Hematopoietic multipotent progenitor cell (in vitro differentiated cells): ENCODE measurements at regions not wholly inside any gene's neighbourhood (a gene's known extent, or its start where the extent isn't known, plus 50 kb on each side); places are given as distances from the start of the nearest gene placed in this dataset.
"Not testable (repeated sequence)": the region's sequence is repeated elsewhere in the genome, so short reads cannot be mapped to it uniquely, and the experiment has no call there.

Experiments
- DNase-seq, 3 donors: peaks; one replicate each; pipeline ENCODE4 v3.0.0-alpha.2; 2011 to 2015; ENCODE audit warnings: low read depth in 2 of 3, low spot score in 2 of 3

DNA sequence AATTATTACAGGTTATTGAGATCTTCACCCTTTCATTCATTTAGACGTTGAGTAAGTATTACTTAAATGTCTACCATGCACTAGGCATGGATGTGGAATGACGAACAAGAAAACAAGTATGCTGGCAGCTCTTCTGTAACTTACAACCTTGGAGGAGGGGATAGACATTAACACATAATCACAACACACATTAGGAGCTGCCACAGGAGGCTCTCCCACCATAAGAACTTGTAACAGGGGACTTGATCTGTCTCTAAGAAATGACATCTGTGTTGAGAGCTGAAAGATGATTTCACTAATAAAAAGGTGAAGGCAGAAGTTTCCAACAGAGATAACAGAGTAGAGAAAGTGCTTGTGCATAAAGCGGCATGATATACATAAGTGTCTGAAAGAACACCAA, 384.7 kb upstream of the ZEB2 start:
- no peak for DNase-seq

- DNase-seq = not testable (repeated sequence)
Observed at GRCh38 chr2:144903045-144903444, 383.1 kb upstream of the ZEB2 start.

DNA sequence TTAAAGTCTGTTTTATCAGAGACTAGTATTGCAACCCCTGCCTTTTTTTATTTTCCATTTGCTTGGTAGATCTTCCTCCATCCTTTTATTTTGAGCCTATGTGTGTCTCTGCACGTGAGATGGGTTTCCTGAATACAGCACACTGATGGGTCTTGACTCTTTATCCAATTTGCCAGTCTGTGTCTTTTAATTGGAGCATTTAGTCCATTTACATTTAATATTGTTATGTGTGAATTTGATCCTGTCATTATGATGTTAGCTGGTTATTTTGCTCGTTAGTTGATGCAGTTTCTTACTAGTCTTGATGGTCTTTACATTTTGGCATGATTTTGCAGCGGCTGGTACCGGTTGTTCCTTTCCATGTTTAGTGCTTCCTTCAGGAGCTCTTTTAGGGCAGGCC, 381.5 kb upstream of the ZEB2 start:
- not testable (repeated sequence) for DNase-seq

- DNase-seq = no peak
Observed at GRCh38 chr2:144896341-144896740, 376.4 kb upstream of the ZEB2 start.

- DNase-seq = peak in 1 of 3 donors; percentile 4
Observed at GRCh38 chr2:144894612-144895599, 375.0 kb upstream of the ZEB2 start.

GRCh38 chr2:144893464-144893863, 373.5 kb upstream of the ZEB2 start:
- no peak for DNase-seq

DNA sequence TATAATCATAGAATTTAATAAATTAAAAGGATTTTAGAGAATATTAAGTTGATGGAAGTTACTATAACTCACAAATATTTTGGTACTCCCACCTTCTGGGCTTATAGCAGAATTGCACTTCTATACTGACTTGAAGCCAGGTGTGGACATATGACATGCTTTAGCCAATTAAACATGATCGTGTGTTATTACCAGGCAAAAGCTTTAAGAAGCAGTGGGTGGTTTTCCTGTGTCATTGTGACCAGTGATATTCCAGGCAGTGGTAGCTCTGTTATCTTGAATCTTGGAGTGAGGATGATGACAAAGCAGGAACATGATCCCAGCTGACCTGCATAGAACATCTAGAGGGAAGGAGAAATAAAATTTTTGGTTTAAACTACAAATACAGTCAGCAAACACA, 370.9 kb upstream of the ZEB2 start:
- peak in 2 of 3 donors; percentile 50 to 76 for DNase-seq

- DNase-seq = no peak
Observed at GRCh38 chr2:144889348-144889747, 369.4 kb upstream of the ZEB2 start.

DNA sequence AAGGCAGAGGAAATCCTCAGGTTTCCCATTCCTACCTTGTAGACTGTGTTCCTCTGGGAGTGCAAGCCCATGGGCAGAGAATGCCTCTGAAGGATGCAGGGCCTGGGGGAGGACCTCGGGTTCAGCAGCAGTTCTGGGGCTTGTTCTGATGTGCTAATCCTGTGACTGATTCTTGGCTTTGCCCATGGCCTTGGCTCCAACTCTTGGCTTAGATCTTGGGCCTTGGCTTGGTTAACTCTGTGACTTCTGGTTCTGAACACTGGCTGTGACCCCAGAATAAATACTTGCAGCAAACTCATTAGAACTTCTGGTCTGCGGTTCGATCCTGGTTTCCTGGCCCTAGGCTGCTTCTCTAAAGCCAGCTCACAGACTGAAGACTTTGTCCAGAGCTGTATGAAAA, 366.9 kb upstream of the ZEB2 start:
- no peak for DNase-seq

GRCh38 chr2:144877893-144878292, 358.0 kb upstream of the ZEB2 start:
- no peak for DNase-seq

GRCh38 chr2:144876013-144876412, 356.1 kb upstream of the ZEB2 start:
- no peak for DNase-seq

DNA sequence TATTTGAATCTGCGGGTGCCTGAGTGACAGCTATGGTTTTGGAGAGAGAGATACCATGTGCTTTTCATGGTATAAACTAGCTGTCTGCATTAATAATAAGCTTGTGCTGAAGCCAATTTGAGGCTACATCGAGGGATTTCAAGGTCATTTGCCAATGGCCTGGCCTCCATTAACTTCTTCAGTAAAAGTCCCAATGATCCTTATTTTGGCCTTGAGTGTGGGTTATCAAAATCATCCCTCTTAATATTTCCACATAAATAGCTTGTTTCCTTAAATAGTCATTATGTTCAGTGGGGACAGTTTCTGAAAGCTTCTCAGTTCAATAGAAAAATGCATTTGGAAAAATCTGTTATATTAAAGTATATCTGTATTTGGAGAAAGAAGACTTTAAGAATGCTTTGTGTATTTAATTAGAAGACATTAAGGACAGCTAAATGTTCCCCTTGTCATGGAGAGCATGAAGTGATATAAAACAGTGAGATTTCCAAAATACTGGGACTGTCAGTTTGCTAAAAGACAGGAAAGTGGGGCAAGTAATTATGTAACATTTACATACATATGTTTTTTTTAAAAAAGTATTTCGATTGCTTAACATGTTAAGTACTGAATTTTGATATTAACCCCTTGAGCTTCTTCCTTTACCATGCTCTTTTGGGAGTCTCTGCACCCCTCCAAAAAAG, 355.5 kb upstream of the ZEB2 start:
- DNase-seq = no peak

GRCh38 chr2:144865670-144866069, 345.8 kb upstream of the ZEB2 start:
- no peak for DNase-seq

- DNase-seq = no peak
Observed at GRCh38 chr2:144859716-144860115, 339.8 kb upstream of the ZEB2 start.

GRCh38 chr2:144858211-144858610, 338.3 kb upstream of the ZEB2 start:
- no peak for DNase-seq

- DNase-seq = no peak
Observed at GRCh38 chr2:144854596-144854995, 334.7 kb upstream of the ZEB2 start.

DNA sequence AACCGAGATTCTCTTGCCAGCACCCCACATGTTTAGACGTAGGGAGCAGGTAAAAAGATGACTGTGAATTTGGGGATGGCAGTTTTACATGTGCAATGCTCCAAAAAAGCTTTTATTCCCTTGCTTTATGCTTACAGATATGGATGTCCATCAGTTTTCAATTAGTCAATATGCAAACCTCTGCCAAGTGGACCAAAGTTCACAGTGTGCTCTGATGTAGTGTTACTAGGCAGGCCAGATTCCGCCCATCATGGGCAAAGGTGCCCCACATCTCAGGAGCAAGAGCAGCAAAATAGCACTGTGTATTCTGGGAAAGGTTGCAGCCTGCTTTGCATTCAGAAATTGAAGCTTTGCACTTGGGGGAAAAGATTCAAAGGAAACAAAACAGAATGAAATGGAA, 329.7 kb upstream of the ZEB2 start:
- no peak for DNase-seq

DNA sequence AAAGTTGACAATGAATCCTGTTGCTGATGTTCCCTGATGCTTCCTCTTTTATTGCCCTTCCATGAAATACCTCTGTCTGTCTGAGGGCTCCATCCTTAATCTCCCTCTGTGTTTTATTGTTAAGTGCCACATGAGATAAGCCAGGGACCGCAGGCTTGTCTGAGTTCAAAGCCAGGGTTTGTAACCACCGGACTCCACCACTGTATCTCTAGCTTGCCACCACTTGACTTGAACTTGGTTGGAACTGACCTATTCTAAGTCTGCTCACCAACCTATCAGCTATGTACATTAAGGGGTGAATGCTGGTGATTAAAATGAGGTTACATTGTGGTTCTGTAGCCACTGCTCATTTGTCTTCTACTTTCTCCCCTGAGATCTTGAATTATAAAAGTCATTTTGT, 328.5 kb upstream of the ZEB2 start:
- DNase-seq = peak in 2 of 3 donors; percentile 10 to 18

GRCh38 chr2:144847347-144848080, 327.6 kb upstream of the ZEB2 start:
- no peak for DNase-seq

DNA sequence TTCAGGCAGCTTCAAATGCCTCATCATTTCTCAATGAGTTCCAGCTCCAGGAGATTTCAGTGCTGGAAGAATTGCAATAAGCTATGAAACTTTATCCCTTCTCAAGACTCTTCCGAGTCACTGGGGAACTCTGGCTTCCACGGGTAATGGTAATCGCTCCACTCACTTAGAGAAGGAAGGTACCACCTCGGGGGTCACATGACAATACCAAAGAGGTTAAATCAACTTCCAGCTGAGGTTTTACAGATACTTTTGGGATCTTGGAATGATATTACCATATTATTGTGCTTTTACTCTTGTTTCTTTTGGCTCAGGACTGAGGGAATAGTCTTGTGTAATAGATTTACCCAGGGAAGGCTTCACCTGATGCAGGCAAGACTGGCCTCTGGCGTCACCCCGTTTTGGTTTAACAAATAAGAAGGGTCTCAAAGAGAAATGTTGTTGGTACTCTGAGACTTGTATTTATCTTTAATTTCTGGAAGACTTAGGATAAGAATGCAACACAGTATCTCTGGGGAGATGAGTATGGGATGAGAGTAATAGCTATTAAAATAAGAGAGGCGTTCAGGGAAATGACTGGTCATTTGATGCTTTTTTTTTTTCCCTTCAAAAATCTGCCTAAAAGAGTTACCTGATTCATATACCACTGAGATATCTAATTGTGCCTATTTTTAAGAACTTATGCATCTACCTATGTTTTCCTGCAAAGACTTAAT, 316.9 kb upstream of the ZEB2 start:
- no peak for DNase-seq
